ENCODE measurements at regions not wholly inside any gene's neighbourhood (a gene's known extent, or its start where the extent isn't known, plus 50 kb on each side); places are given as distances from the start of the nearest gene placed in this dataset.

- H3K27me3 Mint-ChIP-seq (ENCODE audit: low read depth): no peaks in the 10 kb centered on the region
- H3K9me3 Mint-ChIP-seq: peaks cover 3% of the 10 kb centered on the region; the same call in 1 of the 2 replicates
- ChIA-PET CTCF (interaction anchor here (1.3 kb wide), 1 partner anchor 166 kb away, joined by 3 read pairs; no protein-coding TSS in a partner anchor), POLR2A (no interaction called here)
- DNase-seq (ENCODE audit: low spot score): no peak
- TF ChIP-seq SMAD3 (CRISPR knock-in tag; IDR thresholded peaks at IDR 0.05; ENCODE audit: borderline replicate concordance) (no peak), FOXK1 (CRISPR knock-in tag; IDR thresholded peaks at IDR 0.05) (no peak), CDX4 (CRISPR knock-in tag; IDR thresholded peaks at IDR 0.05; ENCODE audit: borderline replicate concordance) (no peak)
- H3K36me3 Mint-ChIP-seq: no peaks in the 10 kb centered on the region
- no peak for ATAC-seq
- H3K27ac Mint-ChIP-seq: no peak overlapping the region
- no peaks in the 10 kb centered on the region for H3K4me1 Mint-ChIP-seq
- H3K4me3 Mint-ChIP-seq: no peak overlapping the region
Observed at GRCh38 chr1:74933500-74933899, 200.5 kb downstream of the TYW3 start.

- DNase-seq (ENCODE audit: low spot score) (no peak), ATAC-seq (peak; percentile 57)
- no peaks in the 10 kb centered on the region for H3K27me3 Mint-ChIP-seq (ENCODE audit: low read depth)
- ChIA-PET CTCF (interaction anchor here (0.7 to 1.5 kb wide), 4 partner anchors 9 to 298 kb away, joined by 3 to 5 read pairs (median 4); no protein-coding TSS in a partner anchor), POLR2A (no interaction called here)
- H3K9me3 Mint-ChIP-seq: no peaks in the 10 kb centered on the region; the same call in 1 of the 2 replicates
- no peaks in the 10 kb centered on the region for H3K36me3 Mint-ChIP-seq
- H3K27ac Mint-ChIP-seq: no peak overlapping the region
- no peak overlapping the region for H3K4me3 Mint-ChIP-seq
- H3K4me1 Mint-ChIP-seq: no peaks in the 10 kb centered on the region
- TF ChIP-seq FOXK1 (CRISPR knock-in tag; IDR thresholded peaks at IDR 0.05) (no peak), SMAD4 (CRISPR knock-in tag; IDR thresholded peaks at IDR 0.05) (no peak)
Observed at GRCh38 chr1:74935446-74935845, 198.7 kb upstream of the LHX8 start.

- POLR2A ChIA-PET: no interaction called here
- 0 out of 2 replicates have a peak overlapping the region, but pooled peaks have one; percentile 25 for H3K27ac Mint-ChIP-seq
- no peak for ATAC-seq
- CTCF ChIA-PET: interaction anchor here (0.8 kb wide), 1 partner anchor 165 kb away, joined by 3 read pairs; no protein-coding TSS in a partner anchor
- H3K4me1 Mint-ChIP-seq: no peaks in the 10 kb centered on the region
- peaks cover 6% of the 10 kb centered on the region; the same call in 1 of the 2 replicates for H3K9me3 Mint-ChIP-seq
- no peaks in the 10 kb centered on the region for H3K36me3 Mint-ChIP-seq
- no peaks in the 10 kb centered on the region for H3K27me3 Mint-ChIP-seq (ENCODE audit: low read depth)
- TF ChIP-seq TCF7 (CRISPR knock-in tag; IDR thresholded peaks at IDR 0.05; ENCODE audit: low read depth) (no peak), FOXK1 (CRISPR knock-in tag; IDR thresholded peaks at IDR 0.05) (no peak), ESRRA (CRISPR knock-in tag; IDR thresholded peaks at IDR 0.05; ENCODE audit: borderline replicate concordance) (no peak), EMX1 (CRISPR knock-in tag; IDR thresholded peaks at IDR 0.05) (no peak), MLX (CRISPR knock-in tag; IDR thresholded peaks at IDR 0.05) (no peak), IRF2 (CRISPR knock-in tag; IDR thresholded peaks at IDR 0.05; ENCODE audit: borderline replicate concordance, low read depth) (no peak), MXD4 (CRISPR knock-in tag; IDR thresholded peaks at IDR 0.05; ENCODE audit: borderline replicate concordance) (no peak), SP1 (CRISPR knock-in tag; conservative IDR thresholded peaks at IDR 0.05) (no peak), MYBL2 (CRISPR knock-in tag; IDR thresholded peaks at IDR 0.05) (no peak), ATF2 (CRISPR knock-in tag; IDR thresholded peaks at IDR 0.05; ENCODE audit: borderline replicate concordance, low read depth) (no peak), ZSCAN18 (CRISPR knock-in tag; IDR thresholded peaks at IDR 0.05) (no peak), ZMAT4 (CRISPR knock-in tag; IDR thresholded peaks at IDR 0.05) (no peak), PRDM15 (CRISPR knock-in tag; IDR thresholded peaks at IDR 0.05) (no peak)
- DNase-seq (ENCODE audit: low spot score): no peak
- no peak overlapping the region for H3K4me3 Mint-ChIP-seq
Observed at GRCh38 chr1:74937176-74937575, 197.0 kb upstream of the LHX8 start.

Measured in WTC11 (cell line).